ENCODE measurements at regions not wholly inside any gene's neighbourhood (a gene's known extent, or its start where the extent isn't known, plus 50 kb on each side); places are given as distances from the start of the nearest gene placed in this dataset.

GRCh38 chr13:69496981-69497380, 610.6 kb upstream of the ATXN8OS start:
- in situ Hi-C loops (cut with HindIII; ENCODE audit: low pct_unique_long_range_greater_than_20kb, low sequenced_read_pairs): no loop called here
- Histone ChIP-seq H3K36me3 (ENCODE audit: control insufficient read depth, insufficient read depth, low read length) (no peaks in the 10 kb centered on the region), H3K27ac (ENCODE audit: low read length) (no peak overlapping the region), H3K9me3 (ENCODE audit: control insufficient read depth, insufficient read depth, low read depth, low read length) (no peaks in the 10 kb centered on the region), H3K4me3 (ENCODE audit: low read depth in 2 of 2, low read length in 2 of 2) (no peak overlapping the region), H3K4me1 (ENCODE audit: control insufficient read depth, insufficient read depth, low read length) (no peaks in the 10 kb centered on the region), H3K27me3 (ENCODE audit: control insufficient read depth, insufficient read depth, low read length) (no peaks in the 10 kb centered on the region)
- DNase-seq (ENCODE audit: low read depth, low spot score) (no peak), ATAC-seq (no peak)
- ChIA-PET POLR2A (no interaction called here), CTCF (no interaction called here)
- no TSS peak for BruUV-seq (replicated peaks)
- intact Hi-C loops (cut with micrococcal nuclease; ENCODE audit: unreplicated experiment): no loop called here
- TF ChIP-seq SIN3A (IDR thresholded peaks at IDR 0.05; ENCODE audit: borderline replicate concordance, insufficient read depth, low read depth, low read length) (no peak), TCF7L2 (IDR thresholded peaks at IDR 0.05; ENCODE audit: low read depth, low read length) (no peak), POLR2AphosphoS5 (IDR thresholded peaks at IDR 0.05; ENCODE audit: low read depth, low read length) (no peak)
- TF ChIP-seq, protein P1, sequence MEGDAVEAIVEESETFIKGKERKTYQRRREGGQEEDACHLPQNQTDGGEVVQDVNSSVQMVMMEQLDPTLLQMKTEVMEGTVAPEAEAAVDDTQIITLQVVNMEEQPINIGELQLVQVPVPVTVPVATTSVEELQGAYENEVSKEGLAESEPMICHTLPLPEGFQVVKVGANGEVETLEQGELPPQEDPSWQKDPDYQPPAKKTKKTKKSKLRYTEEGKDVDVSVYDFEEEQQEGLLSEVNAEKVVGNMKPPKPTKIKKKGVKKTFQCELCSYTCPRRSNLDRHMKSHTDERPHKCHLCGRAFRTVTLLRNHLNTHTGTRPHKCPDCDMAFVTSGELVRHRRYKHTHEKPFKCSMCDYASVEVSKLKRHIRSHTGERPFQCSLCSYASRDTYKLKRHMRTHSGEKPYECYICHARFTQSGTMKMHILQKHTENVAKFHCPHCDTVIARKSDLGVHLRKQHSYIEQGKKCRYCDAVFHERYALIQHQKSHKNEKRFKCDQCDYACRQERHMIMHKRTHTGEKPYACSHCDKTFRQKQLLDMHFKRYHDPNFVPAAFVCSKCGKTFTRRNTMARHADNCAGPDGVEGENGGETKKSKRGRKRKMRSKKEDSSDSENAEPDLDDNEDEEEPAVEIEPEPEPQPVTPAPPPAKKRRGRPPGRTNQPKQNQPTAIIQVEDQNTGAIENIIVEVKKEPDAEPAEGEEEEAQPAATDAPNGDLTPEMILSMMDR (IDR thresholded peaks at IDR 0.05): no peak

DNA sequence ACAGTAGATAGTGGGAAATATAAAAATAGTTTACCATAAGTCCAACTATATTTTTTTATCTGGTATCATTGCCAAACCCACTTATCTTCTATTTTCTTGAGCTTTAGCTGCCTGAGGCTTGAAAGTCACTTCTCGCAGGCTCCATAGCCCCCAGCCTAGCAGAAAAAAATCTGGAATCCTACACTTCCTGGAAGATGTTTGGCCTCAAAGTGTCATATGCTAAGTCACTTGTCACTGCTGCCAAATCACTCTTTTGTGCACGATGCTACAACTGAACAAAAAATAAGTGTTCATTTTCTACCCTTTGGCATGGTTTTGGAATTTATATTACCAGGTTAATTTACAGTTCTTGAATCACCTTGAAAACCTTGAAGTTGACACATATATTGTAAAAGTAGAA, 612.5 kb upstream of the ATXN8OS start:
- no peaks in the 10 kb centered on the region for H3K9me3 ChIP-seq (ENCODE audit: control insufficient read depth, insufficient read depth, low read depth, low read length)
- in situ Hi-C loops (cut with HindIII; ENCODE audit: low pct_unique_long_range_greater_than_20kb, low sequenced_read_pairs) (no loop called here), intact Hi-C loops (cut with micrococcal nuclease; ENCODE audit: unreplicated experiment) (no loop called here)
- no peaks in the 10 kb centered on the region for H3K27me3 ChIP-seq (ENCODE audit: control insufficient read depth, insufficient read depth, low read length)
- no peaks in the 10 kb centered on the region for H3K4me1 ChIP-seq (ENCODE audit: control insufficient read depth, insufficient read depth, low read length)
- POLR2A ChIA-PET: no interaction called here
- DNase-seq (ENCODE audit: low read depth, low spot score) (no peak), ATAC-seq (no peak)
- H3K36me3 ChIP-seq (ENCODE audit: control insufficient read depth, insufficient read depth, low read length): no peaks in the 10 kb centered on the region
- CTCF ChIA-PET: no interaction called here
- no TSS peak for BruUV-seq (replicated peaks)
- no peak overlapping the region for H3K27ac ChIP-seq (ENCODE audit: low read length)
- TF ChIP-seq TCF7L2 (IDR thresholded peaks at IDR 0.05; ENCODE audit: low read depth, low read length) (no peak), POLR2AphosphoS5 (IDR thresholded peaks at IDR 0.05; ENCODE audit: low read depth, low read length) (no peak), REST (IDR thresholded peaks at IDR 0.05; ENCODE audit: insufficient read depth in 1 of 2, low read depth in 2 of 2, low read length in 1 of 2) (no peak), SIN3A (IDR thresholded peaks at IDR 0.05; ENCODE audit: borderline replicate concordance, insufficient read depth, low read depth, low read length) (no peak)
- TF ChIP-seq, protein P1 (IDR thresholded peaks at IDR 0.05): no peak
- H3K4me3 ChIP-seq (ENCODE audit: low read depth in 2 of 2, low read length in 2 of 2): no peak overlapping the region
